Spleen (tissue), 11 donors: ENCODE measurements at regions not wholly inside any gene's neighbourhood (a gene's known extent, or its start where the extent isn't known, plus 50 kb on each side); places are given as distances from the start of the nearest gene placed in this dataset.

Experiments used
- DNase-seq: peaks from one replicate; pipeline ENCODE4 v3.0.0-alpha.2; 2020
- H3K27ac ChIP-seq, 8 donors: fragments of 200-600 bp; sonication (generic) in 7 of 8; 1 replicate in 4 of 8; 2 replicates in 4 of 8; pipeline versions ENCODE4 v1.5.0 to v1.8.0; 2016 to 2021; ENCODE audit warnings: inconsistent platforms in 4 of 8, mild to moderate bottlenecking in 4 of 8, moderate library complexity in 1 of 8
- H3K27me3 ChIP-seq, 7 donors: fragments of 200-600 bp; sonication (generic) in 6 of 7; replicated peaks in 1 of 7; 1 replicate in 4 of 7; 2 replicates in 3 of 7; pipeline versions ENCODE4 v1.5.0 to v1.8.0; 2016 to 2021; ENCODE audit warnings: inconsistent platforms in 3 of 7, mild to moderate bottlenecking in 1 of 7
- H3K36me3 ChIP-seq, 6 donors: fragments of 200-600 bp; sonication (generic) in 5 of 6; 1 replicate in 4 of 6; 2 replicates in 2 of 6; pipeline versions ENCODE4 v1.5.0 to v1.8.0; 2016 to 2021; ENCODE audit warnings: inconsistent platforms in 2 of 6
- H3K4me1 ChIP-seq, 6 donors: fragments of 200-600 bp; sonication (generic) in 5 of 6; 1 replicate in 3 of 6; 2 replicates in 3 of 6; pipeline versions ENCODE4 v1.5.0 to v1.8.0; 2016 to 2021; ENCODE audit warnings: inconsistent platforms in 3 of 6
- H3K4me3 ChIP-seq, 8 donors: fragments of 200-600 bp; sonication (generic) in 7 of 8; 1 replicate in 4 of 8; 2 replicates in 4 of 8; pipeline versions ENCODE4 v1.5.0 to v1.8.0; 2016 to 2021; ENCODE audit warnings: inconsistent platforms in 4 of 8, mild to moderate bottlenecking in 4 of 8, moderate library complexity in 2 of 8
- H3K9me3 ChIP-seq, 8 donors: fragments of 200-600 bp; sonication (generic) in 7 of 8; 1 replicate in 4 of 8; 2 replicates in 4 of 8; pipeline versions ENCODE4 v1.5.0 to v1.8.0; 2016 to 2021; ENCODE audit warnings: inconsistent platforms in 4 of 8
- CTCF ChIP-seq, 11 experiments: fragments of 200-600 bp in 7 of 11; fragments of 450-650 bp in 4 of 11; sonication (generic) in 4 of 11; IDR thresholded peaks in 8 of 11; conservative IDR thresholded peaks in 3 of 11; 1 replicate in 7 of 11; 2 replicates in 4 of 11; pipeline versions ENCODE4 v1.4.0 to v1.8.0; 2016 to 2021; ENCODE audit warnings: antibody characterized with exemption in 11 of 11, inconsistent platforms in 4 of 11, mild to moderate bottlenecking in 1 of 11
- POLR2A ChIP-seq, 3 donors: fragments of 450-650 bp; IDR thresholded peaks; one replicate each; pipeline ENCODE4 v1.5.1; 2017; ENCODE audit warnings: antibody characterized with exemption in 3 of 3, mild to moderate bottlenecking in 1 of 3
- POLR2AphosphoS5 ChIP-seq, 3 donors: sonication (generic); formaldehyde crosslinking; IDR thresholded peaks; one replicate each; pipeline ENCODE4 v1.5.1; 2017; ENCODE audit warnings: antibody characterized with exemption in 3 of 3
- WGBS, 5 donors: extraction: QIAGEN DNeasy Blood & Tissue Kit in 3 of 5; methylation state at CpG; one replicate each; pipeline versions ENCODE4 v1.1.5 to v1.1.7; 2013 to 2018; 5-methylcytosine and 5-hydroxymethylcytosine counted together
- intact Hi-C: fragments of 100-400 bp; cut with DNase I; formaldehyde crosslinking; loops from one replicate; pipeline ENCODE4 v1.15.0; 2023; ENCODE audit warnings: low total_unique reads
- donor health status: healthy with polysubstance abuse.
- donor health status: DM: no; HTN: no; CAD: no; lungs with moderate emphysema.
- donor health status: DM: no; HTN: no; CAD: no.
- donor health status: Bipolar disorder and iron deficiency.
- donor health status: healthy.
- donor health status: DM: no; HTN: no; CAD: no.
- donor health status: DM: yes; HTN: yes; CAD: no.

GRCh38 chr13:106433066-106433465, 102.4 kb downstream of the EFNB2 start:
- no peaks in the 10 kb centered on the region for H3K4me1 ChIP-seq
- no peak overlapping the region for H3K27ac ChIP-seq
- H3K4me3 ChIP-seq, result no peak overlapping the region
- no peak for DNase-seq
- H3K9me3 ChIP-seq, result no peaks in the 10 kb centered on the region
- no peak for TF ChIP-seq POLR2A (IDR thresholded peaks at IDR 0.05)
- no peak for TF ChIP-seq CTCF (IDR thresholded peaks at IDR 0.05 in 8 of 11, conservative IDR thresholded peaks at IDR 0.05 in 3 of 11)
- no peak for TF ChIP-seq POLR2AphosphoS5 (IDR thresholded peaks at IDR 0.05)
- no peaks in the 10 kb centered on the region for H3K27me3 ChIP-seq
- intact Hi-C loops, result no loop called here
- WGBS, 5 donors, result 63 to 73% (median 67%) methylated on average over 2 of the region's 2 CpGs
- H3K36me3 ChIP-seq, result no peaks in the 10 kb centered on the region

GRCh38 chr13:106432636-106433035, 102.8 kb downstream of the EFNB2 start:
- no peaks in the 10 kb centered on the region for H3K27me3 ChIP-seq
- 67 to 80% (median 72%) methylated on average over 3 of the region's 3 CpGs for WGBS, 5 donors

GRCh38 chr13:106426909-106427308, 108.6 kb downstream of the EFNB2 start:
- TF ChIP-seq CTCF (IDR thresholded peaks at IDR 0.05 in 8 of 11, conservative IDR thresholded peaks at IDR 0.05 in 3 of 11) (no peak), POLR2AphosphoS5 (IDR thresholded peaks at IDR 0.05) (no peak), POLR2A (IDR thresholded peaks at IDR 0.05) (no peak)
- Histone ChIP-seq H3K36me3 (no peaks in the 10 kb centered on the region), H3K27me3 (no peaks in the 10 kb centered on the region), H3K4me1 (no peaks in the 10 kb centered on the region), H3K4me3 (no peak overlapping the region), H3K9me3 (no peaks in the 10 kb centered on the region), H3K27ac (no peak overlapping the region)
- no peak for DNase-seq
- intact Hi-C loops, result no loop called here
- WGBS, 5 donors, result 84 to 92% (median 89%) methylated on average over 4 of the region's 4 CpGs

More at GRCh38 chr13:106432636-106433035, 102.8 kb downstream of the EFNB2 start:
- intact Hi-C loops, result no loop called here
- no peak for DNase-seq
- H3K9me3 ChIP-seq, result no peaks in the 10 kb centered on the region
- TF ChIP-seq CTCF (IDR thresholded peaks at IDR 0.05 in 8 of 11, conservative IDR thresholded peaks at IDR 0.05 in 3 of 11) (no peak), POLR2AphosphoS5 (IDR thresholded peaks at IDR 0.05) (no peak), POLR2A (IDR thresholded peaks at IDR 0.05) (no peak)
- H3K4me1 ChIP-seq, result no peaks in the 10 kb centered on the region
- H3K27ac ChIP-seq, result no peak overlapping the region
- H3K4me3 ChIP-seq, result no peak overlapping the region
- no peaks in the 10 kb centered on the region for H3K36me3 ChIP-seq

GRCh38 chr13:106425661-106426060, 109.8 kb downstream of the EFNB2 start:
- Histone ChIP-seq H3K36me3 (no peaks in the 10 kb centered on the region), H3K27ac (no peak overlapping the region), H3K27me3 (no peaks in the 10 kb centered on the region), H3K9me3 (no peaks in the 10 kb centered on the region), H3K4me3 (no peak overlapping the region), H3K4me1 (no peaks in the 10 kb centered on the region)
- intact Hi-C loops, result no loop called here
- no peak for DNase-seq
- WGBS, 5 donors, result 84 to 93% (median 89%) methylated on average over 17 of the region's 17 CpGs
- TF ChIP-seq POLR2A (IDR thresholded peaks at IDR 0.05) (no peak), POLR2AphosphoS5 (IDR thresholded peaks at IDR 0.05) (no peak), CTCF (IDR thresholded peaks at IDR 0.05 in 8 of 11, conservative IDR thresholded peaks at IDR 0.05 in 3 of 11) (no peak)
